Endothelial cell of umbilical vein (primary cell): ENCODE measurements at regions not wholly inside any gene's neighbourhood (a gene's known extent, or its start where the extent isn't known, plus 50 kb on each side); places are given as distances from the start of the nearest gene placed in this dataset.

Experiments
- BruUV-seq: library from RNA; stranded (reverse); fragments of 400-500 nt; replicated peaks from 2 replicates; lab custom pipeline; 2021; lab: Mats Ljungman, UMichigan
- CTCF ChIA-PET: fragments of 300-600, 350-600 bp; sonication (Branson Sonifier 250); formaldehyde crosslinking; loops from one replicate; lab custom pipeline; 2021; ENCODE audit warnings: antibody characterized with exemption, inconsistent platforms; lab: Charles Lee
- POLR2A ChIA-PET: fragments of 300-600, 350-600 bp; sonication (Branson Sonifier 250); formaldehyde crosslinking; loops from one replicate; lab custom pipeline; 2021; ENCODE audit warnings: antibody characterized with exemption, inconsistent platforms; lab: Charles Lee
- DNase-seq: peaks from one replicate; pipeline ENCODE4 v3.0.0-alpha.2; 2011; ENCODE audit warnings: low read depth, low spot score
- FAIRE-seq: peaks from 2 replicates; lab custom pipeline; 2011; peaks lifted over from hg19 to GRCh38; lab: Jason Lieb, UNC
- H2AFZ ChIP-seq: 2 replicates; pipeline ENCODE4 v1.6.0; 2012; ENCODE audit warnings: low read depth, low read length, control low read depth, inconsistent platforms
- H3K27ac ChIP-seq: 2 replicates; pipeline ENCODE4 v1.5.1; 2011; ENCODE audit warnings: low read depth, mild to moderate bottlenecking, control low read depth, low read length, moderate library complexity; ENCODE audit not compliant: insufficient read depth
- H3K27me3 ChIP-seq, 2 experiments: 2 replicates each; pipeline versions ENCODE4 v1.6.0 to v1.6.1; 2011; ENCODE audit warnings: low read length in 2 of 2, mixed read lengths in 1 of 2; ENCODE audit not compliant: control insufficient read depth in 2 of 2, insufficient read depth in 2 of 2
- H3K36me3 ChIP-seq, 2 experiments: 2 replicates in 1 of 2; 3 replicates in 1 of 2; pipeline ENCODE4 v1.5.1; 2011; ENCODE audit warnings: low read length in 2 of 2, mild to moderate bottlenecking in 1 of 2, moderate library complexity in 1 of 2; ENCODE audit not compliant: control insufficient read depth in 2 of 2, insufficient read depth in 2 of 2; ENCODE audit errors: extremely low read depth in 1 of 2
- H3K4me1 ChIP-seq: 3 replicates; pipeline ENCODE4 v1.5.1; 2011; ENCODE audit warnings: mild to moderate bottlenecking, low read length; ENCODE audit not compliant: control insufficient read depth, insufficient read depth; ENCODE audit errors: extremely low read depth
- H3K4me2 ChIP-seq: 2 replicates; pipeline ENCODE4 v1.6.1; 2011; ENCODE audit warnings: low read length, control low read depth, mixed read lengths; ENCODE audit not compliant: insufficient read depth
- H3K4me3 ChIP-seq, 3 experiments: fragments of 200-600 bp in 1 of 3; sonication (generic), shearing (Covaris generic) in 1 of 3; replicated peaks in 1 of 3; 2 replicates each; pipeline ENCODE4 v1.5.1; 2011 to 2016; ENCODE audit warnings: control low read depth in 3 of 3, low read length in 3 of 3, mild to moderate bottlenecking in 2 of 3, inconsistent platforms in 1 of 3, low read depth in 1 of 3, moderate library complexity in 1 of 3; ENCODE audit not compliant: insufficient read depth in 1 of 3
- H3K79me2 ChIP-seq: 2 replicates; pipeline ENCODE4 v1.6.0; 2012; ENCODE audit warnings: low read length, inconsistent platforms; ENCODE audit not compliant: control insufficient read depth, insufficient read depth
- H3K9ac ChIP-seq: replicated peaks from 2 replicates; pipeline ENCODE3; 2011; ENCODE audit warnings: low read length, control low read depth; ENCODE audit not compliant: insufficient read depth; ENCODE audit errors: extremely low read depth
- H3K9me1 ChIP-seq: replicated peaks from 3 replicates; pipeline ENCODE4 v1.6.0; 2011; ENCODE audit warnings: mild to moderate bottlenecking, low read length; ENCODE audit not compliant: control insufficient read depth, insufficient read depth; ENCODE audit errors: extremely low read depth
- H3K9me3 ChIP-seq: replicated peaks from 2 replicates; pipeline ENCODE4 v1.5.1; 2012; ENCODE audit warnings: low read length, inconsistent platforms; ENCODE audit not compliant: control insufficient read depth, insufficient read depth
- H4K20me1 ChIP-seq: replicated peaks from 2 replicates; pipeline ENCODE3; 2011; ENCODE audit warnings: mild to moderate bottlenecking, low read length; ENCODE audit not compliant: control insufficient read depth, insufficient read depth; ENCODE audit errors: extremely low read depth
- EZH2 ChIP-seq: IDR thresholded peaks from 2 replicates; pipeline ENCODE4 v1.6.1; 2012; ENCODE audit warnings: borderline replicate concordance, low read depth, mild to moderate bottlenecking, moderate library complexity, low read length, inconsistent platforms; ENCODE audit not compliant: severe bottlenecking
- FOS ChIP-seq: IDR thresholded peaks from 2 replicates; pipeline ENCODE4 v1.6.1; 2011; ENCODE audit warnings: mild to moderate bottlenecking, low read length, moderate library complexity, borderline replicate concordance; ENCODE audit not compliant: insufficient read depth
- GATA2 ChIP-seq: IDR thresholded peaks from 2 replicates; pipeline ENCODE4 v1.7.0; 2011; ENCODE audit warnings: low read depth, mild to moderate bottlenecking, moderate library complexity, mixed read lengths, low read length; ENCODE audit not compliant: insufficient read length, insufficient read depth
- JUN ChIP-seq: IDR thresholded peaks from 2 replicates; pipeline ENCODE4 v1.6.1; 2011; ENCODE audit warnings: borderline replicate concordance, low read depth; ENCODE audit not compliant: insufficient read length, insufficient read depth
- MYC ChIP-seq: IDR thresholded peaks from one replicate; pipeline ENCODE4 v1.6.1; 2011; ENCODE audit warnings: mild to moderate bottlenecking, low read depth, low read length
- POLR2A ChIP-seq: IDR thresholded peaks from 2 replicates; pipeline ENCODE4 v1.6.1; 2012; ENCODE audit warnings: low read depth, mild to moderate bottlenecking, control low read depth, low read length
- POLR2AphosphoS5 ChIP-seq: IDR thresholded peaks from 2 replicates; pipeline ENCODE4 v1.6.1; 2012; ENCODE audit warnings: low read depth, mild to moderate bottlenecking, control low read depth, low read length, moderate library complexity; ENCODE audit not compliant: insufficient read depth
- dilution Hi-C: fragments of 300-500 bp; cut with MboI; formaldehyde crosslinking; loops from one replicate; pipeline ENCODE4 v1.15.0; 2019; ENCODE audit warnings: low sequenced_read_pairs; ENCODE audit not compliant: extremely low pct_ligation_motif_present
- intact Hi-C: fragments of 100-400 bp; cut with micrococcal nuclease; formaldehyde crosslinking; loops from one replicate; pipeline ENCODE4 v1.10.0; 2022
- TF ChIP-seq, protein P1 (sequence below): IDR thresholded peaks from 2 replicates; pipeline ENCODE4 v1.6.1; 2011; ENCODE audit not compliant: insufficient read depth, insufficient read length
- TF ChIP-seq, protein P2 (sequence below), 2 donors: IDR thresholded peaks; 1 replicate in 1 of 2; 2 replicates in 1 of 2; pipeline ENCODE4 v1.5.1; 2011; ENCODE audit warnings: low read length in 2 of 2, mild to moderate bottlenecking in 2 of 2, moderate library complexity in 2 of 2, control low read depth in 1 of 2, inconsistent platforms in 1 of 2, low read depth in 1 of 2; ENCODE audit not compliant: insufficient read depth in 1 of 2; ENCODE audit errors: extremely low read depth in 1 of 2

DNA sequence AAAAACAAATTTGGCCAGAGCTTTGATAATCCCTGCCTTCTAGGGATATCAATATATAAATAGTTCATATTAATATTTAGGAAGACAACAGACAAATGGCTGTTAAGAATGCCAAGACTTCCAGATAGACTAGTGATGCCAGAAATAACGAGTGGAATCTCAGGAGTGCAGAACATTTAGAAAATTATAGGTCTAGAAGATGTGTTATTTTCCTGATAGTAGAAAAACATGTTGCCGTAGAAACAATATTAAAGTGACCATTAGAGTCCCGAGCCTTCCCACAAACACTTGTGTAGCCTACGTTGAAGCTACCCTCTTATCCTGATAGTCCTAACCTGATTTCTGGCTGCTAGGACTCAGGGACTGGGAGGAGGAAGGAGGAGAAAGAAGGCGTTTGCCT is 54.3 kb upstream of the ITGA6 start:
- H3K27ac ChIP-seq, result no peak overlapping the region
- CTCF ChIA-PET, result interaction anchor here (0.8 to 1.3 kb wide), 3 partner anchors 16 to 200 kb away, joined by 3 read pairs; no protein-coding TSS in a partner anchor
- no TSS peak for BruUV-seq

DNA sequence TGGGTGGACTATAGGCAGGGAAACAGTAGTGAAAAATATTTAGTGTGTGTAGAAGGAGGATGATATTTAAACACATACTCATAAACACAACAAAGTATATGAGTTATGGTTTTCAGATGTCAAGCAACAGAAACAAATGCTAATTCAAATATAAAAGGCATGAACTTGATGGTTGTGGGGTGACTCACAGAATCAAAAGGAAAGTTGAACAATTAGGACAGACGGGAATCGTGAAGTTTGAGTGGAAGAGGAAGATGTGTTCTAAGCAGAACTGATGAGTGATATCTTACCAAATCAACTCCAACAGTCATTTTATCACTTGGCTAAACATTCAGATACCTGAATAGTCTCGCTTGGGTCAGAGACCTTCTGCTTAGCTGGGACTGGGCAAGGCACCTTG is 53.6 kb upstream of the ITGA6 start:
- no peak for TF ChIP-seq POLR2AphosphoS5
- no peak for TF ChIP-seq JUN
- TF ChIP-seq, protein P1, sequence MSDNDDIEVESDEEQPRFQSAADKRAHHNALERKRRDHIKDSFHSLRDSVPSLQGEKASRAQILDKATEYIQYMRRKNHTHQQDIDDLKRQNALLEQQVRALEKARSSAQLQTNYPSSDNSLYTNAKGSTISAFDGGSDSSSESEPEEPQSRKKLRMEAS, result no peak
- TF ChIP-seq GATA2, result no peak
- no peak for TF ChIP-seq FOS
- no peak for TF ChIP-seq EZH2
- TF ChIP-seq MYC, result no peak
- TF ChIP-seq, protein P2, sequence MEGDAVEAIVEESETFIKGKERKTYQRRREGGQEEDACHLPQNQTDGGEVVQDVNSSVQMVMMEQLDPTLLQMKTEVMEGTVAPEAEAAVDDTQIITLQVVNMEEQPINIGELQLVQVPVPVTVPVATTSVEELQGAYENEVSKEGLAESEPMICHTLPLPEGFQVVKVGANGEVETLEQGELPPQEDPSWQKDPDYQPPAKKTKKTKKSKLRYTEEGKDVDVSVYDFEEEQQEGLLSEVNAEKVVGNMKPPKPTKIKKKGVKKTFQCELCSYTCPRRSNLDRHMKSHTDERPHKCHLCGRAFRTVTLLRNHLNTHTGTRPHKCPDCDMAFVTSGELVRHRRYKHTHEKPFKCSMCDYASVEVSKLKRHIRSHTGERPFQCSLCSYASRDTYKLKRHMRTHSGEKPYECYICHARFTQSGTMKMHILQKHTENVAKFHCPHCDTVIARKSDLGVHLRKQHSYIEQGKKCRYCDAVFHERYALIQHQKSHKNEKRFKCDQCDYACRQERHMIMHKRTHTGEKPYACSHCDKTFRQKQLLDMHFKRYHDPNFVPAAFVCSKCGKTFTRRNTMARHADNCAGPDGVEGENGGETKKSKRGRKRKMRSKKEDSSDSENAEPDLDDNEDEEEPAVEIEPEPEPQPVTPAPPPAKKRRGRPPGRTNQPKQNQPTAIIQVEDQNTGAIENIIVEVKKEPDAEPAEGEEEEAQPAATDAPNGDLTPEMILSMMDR (IDR thresholded peaks at IDR 0.05; ENCODE audit: extremely low read depth in 1 of 2, insufficient read depth in 1 of 2, low read depth in 1 of 2, low read length in 2 of 2), result no peak
- TF ChIP-seq POLR2A, result no peak
- H2AFZ ChIP-seq, result no peak overlapping the region
- H3K9me1 ChIP-seq, result no peaks in the 10 kb centered on the region
- H3K79me2 ChIP-seq, result no peaks in the 10 kb centered on the region
- ChIA-PET CTCF (interaction anchor here (1.5 kb wide), 1 partner anchor 88 kb away, joined by 6 read pairs; no protein-coding TSS in a partner anchor), POLR2A (no interaction called here)
- H3K9me3 ChIP-seq, result no peaks in the 10 kb centered on the region
- no peaks in the 10 kb centered on the region for H4K20me1 ChIP-seq
- H3K4me3 ChIP-seq, result no peak overlapping the region
- intact Hi-C loops (no loop called here), dilution Hi-C loops (no loop called here)
- no peaks in the 10 kb centered on the region for H3K27me3 ChIP-seq
- H3K9ac ChIP-seq, result no peak overlapping the region
- BruUV-seq, result no TSS peak
- no peak for DNase-seq
- no peak overlapping the region for H3K27ac ChIP-seq
- peaks cover 7% of the 10 kb centered on the region for H3K4me1 ChIP-seq
- FAIRE-seq, result no peak
- H3K4me2 ChIP-seq, result no peak overlapping the region
- no peaks in the 10 kb centered on the region for H3K36me3 ChIP-seq

More for the DNA sequence above, 54.3 kb upstream of the ITGA6 start:
- Histone ChIP-seq H4K20me1 (no peaks in the 10 kb centered on the region), H3K9me1 (no peaks in the 10 kb centered on the region), H3K36me3 (no peaks in the 10 kb centered on the region), H2AFZ (no peak overlapping the region), H3K79me2 (no peaks in the 10 kb centered on the region), H3K9me3 (no peaks in the 10 kb centered on the region), H3K9ac (no peak overlapping the region), H3K4me3 (no peak overlapping the region), H3K4me2 (no peak overlapping the region), H3K27me3 (no peaks in the 10 kb centered on the region), H3K4me1 (peaks cover 7% of the 10 kb centered on the region)
- TF ChIP-seq JUN (no peak), FOS (no peak), MYC (no peak)
- intact Hi-C loops, result no loop called here
- POLR2A ChIA-PET, result no interaction called here
- DNase-seq, result no peak
- FAIRE-seq, result no peak
- dilution Hi-C loops, result no loop called here
